Lung (tissue), 11 donors: ENCODE measurements at regions not wholly inside any gene's neighbourhood (a gene's known extent, or its start where the extent isn't known, plus 50 kb on each side); places are given as distances from the start of the nearest gene placed in this dataset.

ENCODE experiments used
- ATAC-seq: fragments of 200-7000 bp; cut with Tn5 transposase; one replicate; pipeline ENCODE4 v1.9.1; 2020; ENCODE audit warnings: moderate number of reproducible peaks; ENCODE audit not compliant: insufficient read depth, low FRiP score
- DNase-seq, 3 donors: peaks; one replicate each; pipeline ENCODE4 v3.0.0-alpha.2; 2013 to 2017
- H3K27ac ChIP-seq, 2 donors: one replicate each; pipeline ENCODE4 v1.5.1; 2013; ENCODE audit warnings: mild to moderate bottlenecking in 2 of 2, moderate library complexity in 2 of 2, control low read depth in 1 of 2, inconsistent platforms in 1 of 2, low read depth in 1 of 2, low read length in 1 of 2
- H3K27me3 ChIP-seq, 3 donors: one replicate each; pipeline ENCODE4 v1.5.1; 2013; ENCODE audit warnings: low read length in 2 of 3; ENCODE audit not compliant: control insufficient read depth in 3 of 3, insufficient read depth in 3 of 3
- H3K36me3 ChIP-seq, 4 donors: one replicate each; pipeline ENCODE4 v1.5.1; 2013; ENCODE audit warnings: low read length in 4 of 4, mild to moderate bottlenecking in 1 of 4, moderate library complexity in 1 of 4; ENCODE audit not compliant: control insufficient read depth in 4 of 4, insufficient read depth in 4 of 4
- H3K4me1 ChIP-seq, 5 donors: one replicate each; pipeline ENCODE4 v1.5.1; 2013; ENCODE audit warnings: low read length in 5 of 5, mild to moderate bottlenecking in 2 of 5, moderate library complexity in 1 of 5; ENCODE audit not compliant: control insufficient read depth in 5 of 5, insufficient read depth in 5 of 5
- H3K4me3 ChIP-seq: one replicate; pipeline ENCODE4 v1.5.1; 2013; ENCODE audit warnings: mild to moderate bottlenecking, control low read depth, moderate library complexity
- H3K9ac ChIP-seq, 2 donors: one replicate each; pipeline ENCODE4 v1.5.1; 2013; ENCODE audit warnings: low read length in 2 of 2, control low read depth in 1 of 2; ENCODE audit not compliant: insufficient read depth in 1 of 2
- H3K9me3 ChIP-seq, 4 donors: one replicate each; pipeline ENCODE4 v1.5.1; 2013; ENCODE audit warnings: low read length in 3 of 4, mild to moderate bottlenecking in 1 of 4, moderate library complexity in 1 of 4; ENCODE audit not compliant: control insufficient read depth in 4 of 4, insufficient read depth in 3 of 4
- WGBS, 2 donors: extraction: QIAGEN DNeasy Blood & Tissue Kit; methylation state at CpG; one replicate each; pipeline ENCODE4 v1.1.7; 2013; 5-methylcytosine and 5-hydroxymethylcytosine counted together
- TF ChIP-seq, protein P1 (sequence below): IDR thresholded peaks from 2 replicates; pipeline ENCODE4 v1.5.1; 2012; ENCODE audit warnings: mild to moderate bottlenecking; ENCODE audit errors: control extremely low read depth, extremely low read depth
- donor health status: control.
- donor health status: control.
- donor health status: Bipolar disorder and iron deficiency.
- donor health status: healthy.
- donor health status: DM: yes; HTN: yes; CAD: no.

DNA sequence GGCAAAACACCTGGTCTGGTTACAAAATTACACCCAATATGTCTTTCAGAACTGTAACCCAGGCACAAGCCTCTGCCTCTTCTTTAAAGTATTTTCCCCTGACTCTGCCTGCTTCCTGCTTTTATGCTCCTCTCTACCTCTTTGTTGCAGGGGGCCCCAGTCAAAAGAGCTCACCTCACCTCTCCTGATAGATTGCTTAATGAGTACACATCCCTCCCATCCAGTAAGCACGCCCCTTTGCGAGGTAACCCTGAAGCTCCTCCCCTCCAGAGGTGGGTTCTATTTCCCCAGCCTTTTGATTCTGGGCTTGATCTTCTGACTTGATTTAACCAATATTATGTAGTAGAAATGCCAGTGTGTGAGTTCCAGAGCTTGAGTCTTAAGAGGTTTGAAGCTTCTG is 56.6 kb upstream of the EYA2 start:
- DNase-seq, result no peak
- TF ChIP-seq, protein P1, sequence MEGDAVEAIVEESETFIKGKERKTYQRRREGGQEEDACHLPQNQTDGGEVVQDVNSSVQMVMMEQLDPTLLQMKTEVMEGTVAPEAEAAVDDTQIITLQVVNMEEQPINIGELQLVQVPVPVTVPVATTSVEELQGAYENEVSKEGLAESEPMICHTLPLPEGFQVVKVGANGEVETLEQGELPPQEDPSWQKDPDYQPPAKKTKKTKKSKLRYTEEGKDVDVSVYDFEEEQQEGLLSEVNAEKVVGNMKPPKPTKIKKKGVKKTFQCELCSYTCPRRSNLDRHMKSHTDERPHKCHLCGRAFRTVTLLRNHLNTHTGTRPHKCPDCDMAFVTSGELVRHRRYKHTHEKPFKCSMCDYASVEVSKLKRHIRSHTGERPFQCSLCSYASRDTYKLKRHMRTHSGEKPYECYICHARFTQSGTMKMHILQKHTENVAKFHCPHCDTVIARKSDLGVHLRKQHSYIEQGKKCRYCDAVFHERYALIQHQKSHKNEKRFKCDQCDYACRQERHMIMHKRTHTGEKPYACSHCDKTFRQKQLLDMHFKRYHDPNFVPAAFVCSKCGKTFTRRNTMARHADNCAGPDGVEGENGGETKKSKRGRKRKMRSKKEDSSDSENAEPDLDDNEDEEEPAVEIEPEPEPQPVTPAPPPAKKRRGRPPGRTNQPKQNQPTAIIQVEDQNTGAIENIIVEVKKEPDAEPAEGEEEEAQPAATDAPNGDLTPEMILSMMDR, result no peak
- ATAC-seq, result no peak
- H3K27ac ChIP-seq, result no peak overlapping the region
- no peaks in the 10 kb centered on the region for H3K4me1 ChIP-seq
- WGBS, 2 donors, result 40 to 41% methylated on average over 2 of the region's 2 CpGs
- no peaks in the 10 kb centered on the region for H3K36me3 ChIP-seq
- H3K27me3 ChIP-seq, result peaks cover 0 to 10% (median 0%) of the 10 kb centered on the region in 3 donors
- H3K9ac ChIP-seq, result no peak overlapping the region
- H3K9me3 ChIP-seq, result no peaks in the 10 kb centered on the region
- H3K4me3 ChIP-seq, result no peak overlapping the region

DNA sequence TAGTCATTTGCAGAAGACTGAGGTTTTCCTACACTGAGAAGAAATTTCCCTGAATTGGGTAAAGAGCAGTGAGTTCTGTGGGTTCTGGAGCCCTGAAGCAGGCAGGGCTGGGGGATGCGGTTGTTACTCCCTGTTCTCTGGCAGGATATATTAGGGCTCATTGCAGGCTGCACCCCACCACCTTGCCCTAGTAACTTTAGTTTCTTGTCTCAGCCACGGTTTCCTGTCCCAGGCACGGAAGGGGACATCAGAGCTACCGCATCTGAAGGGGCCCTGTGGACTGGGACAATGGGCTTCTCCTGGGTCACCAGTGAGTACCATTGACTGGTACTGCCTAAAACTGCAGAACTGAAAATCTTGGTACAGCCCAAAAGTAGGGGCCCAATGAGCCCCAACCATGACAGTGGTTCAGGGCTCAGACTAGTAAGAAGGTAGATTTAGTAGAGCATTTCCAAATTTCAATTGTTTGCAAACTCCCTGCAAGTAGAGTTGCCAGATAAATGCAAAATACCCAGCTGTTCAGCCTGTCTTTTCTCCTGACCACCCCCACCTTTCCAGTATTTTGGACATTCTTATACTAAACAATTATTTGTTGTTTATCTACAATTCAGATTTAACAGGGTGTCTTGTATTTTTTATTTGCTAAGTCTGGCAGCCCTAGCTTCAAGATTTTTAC is 54.5 kb upstream of the EYA2 start:
- TF ChIP-seq, protein P1, result no peak
- no peak for DNase-seq
- Histone ChIP-seq H3K4me1 (no peaks in the 10 kb centered on the region), H3K9ac (no peak overlapping the region), H3K27ac (no peak overlapping the region), H3K27me3 (peaks cover 0 to 10% (median 0%) of the 10 kb centered on the region in 3 donors), H3K4me3 (no peak overlapping the region), H3K36me3 (no peaks in the 10 kb centered on the region), H3K9me3 (peaks cover 0 to 2% (median 0%) of the 10 kb centered on the region in 4 donors)
- ATAC-seq, result no peak
- WGBS, 2 donors, result 77 to 79% methylated on average over 4 of the region's 4 CpGs
